NCI-H1417 treated with DMSO at 0.1 percent for 48 hours (cell line): ENCODE measurements at regions not wholly inside any gene's neighbourhood (a gene's known extent, or its start where the extent isn't known, plus 50 kb on each side); places are given as distances from the start of the nearest gene placed in this dataset.
"Not testable (repeated sequence)": the region's sequence is repeated elsewhere in the genome, so short reads cannot be mapped to it uniquely, and the experiment has no call there.

Experiments used
- DNase-seq: peaks from one replicate; lab custom pipeline; 2025; lab: John Stamatoyannopoulos, UW

DNA sequence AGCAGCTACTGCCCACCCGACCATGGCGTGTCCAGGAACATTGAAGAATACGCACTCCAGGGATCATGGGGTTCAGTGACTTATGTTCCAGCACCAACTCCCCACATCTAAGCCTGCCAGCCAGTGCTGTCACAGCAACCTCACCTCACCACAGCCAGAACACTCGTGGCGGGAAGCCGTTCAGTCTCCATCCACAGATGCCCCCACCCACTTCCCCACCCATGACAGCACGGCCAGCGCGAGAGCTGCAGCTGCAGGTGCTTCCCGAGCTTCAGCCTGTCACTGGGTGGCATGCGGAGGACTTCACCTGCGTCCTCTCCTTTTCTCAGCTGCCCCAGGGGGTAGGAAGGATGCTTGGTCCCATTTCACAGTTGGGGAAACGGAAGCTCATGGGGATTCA, 50.3 kb downstream of the RBFOX3 start:
- DNase-seq, result no peak

DNA sequence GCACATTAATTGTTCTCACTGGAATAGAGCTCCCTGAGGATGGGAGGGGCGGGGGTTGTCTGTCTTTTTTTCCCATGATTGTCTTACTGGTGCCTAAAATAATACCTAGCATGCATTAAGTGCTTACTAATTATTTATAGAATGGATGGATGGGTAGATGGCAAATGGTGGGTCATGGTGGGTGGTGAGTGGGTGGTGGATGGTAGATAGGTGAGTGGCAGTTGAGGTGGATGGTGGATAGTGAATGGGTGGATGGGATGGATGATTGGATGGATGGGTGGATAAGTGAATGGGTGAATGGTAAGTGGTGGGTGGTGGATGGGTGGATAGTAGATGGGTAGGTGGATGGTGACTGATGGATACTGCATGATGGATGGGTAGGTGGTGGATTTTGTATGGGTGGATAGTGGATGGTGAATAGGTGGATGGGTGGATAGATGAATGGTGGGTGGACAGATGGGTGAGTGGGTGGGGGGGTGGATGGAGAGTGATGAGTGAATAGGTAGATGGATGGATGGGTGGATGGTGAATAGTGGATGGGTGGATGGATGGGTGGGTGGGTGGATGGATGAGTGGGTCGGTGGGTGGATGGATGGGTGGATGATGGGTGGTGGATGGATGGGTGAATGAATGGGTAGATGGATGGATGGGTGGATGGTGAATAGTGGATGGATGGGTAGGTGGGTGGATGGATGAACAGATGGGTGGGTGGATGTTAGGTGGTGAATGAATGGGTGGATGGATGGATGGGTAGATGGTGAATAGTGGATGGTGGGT, 51.6 kb downstream of the RBFOX3 start:
- no peak for DNase-seq

- DNase-seq, result no peak
Observed at GRCh38 chr17:79558091-79558900, 52.6 kb downstream of the RBFOX3 start.

- no peak for DNase-seq
Observed at GRCh38 chr17:79557276-79558090, 53.4 kb downstream of the RBFOX3 start.

GRCh38 chr17:79556271-79556670, 54.6 kb downstream of the RBFOX3 start:
- no peak for DNase-seq

GRCh38 chr17:79555543-79555942, 55.3 kb downstream of the RBFOX3 start:
- DNase-seq, result no peak

- DNase-seq, result not testable (repeated sequence)
Observed at GRCh38 chr17:79554346-79554745, 56.5 kb downstream of the RBFOX3 start.

- no peak for DNase-seq
Observed at GRCh38 chr17:79552824-79553223, 58.0 kb downstream of the RBFOX3 start.

- no peak for DNase-seq
Observed at GRCh38 chr17:79552405-79552804, 58.4 kb downstream of the RBFOX3 start.

- no peak for DNase-seq
Observed at GRCh38 chr17:79549141-79549915, 61.5 kb downstream of the RBFOX3 start.

DNA sequence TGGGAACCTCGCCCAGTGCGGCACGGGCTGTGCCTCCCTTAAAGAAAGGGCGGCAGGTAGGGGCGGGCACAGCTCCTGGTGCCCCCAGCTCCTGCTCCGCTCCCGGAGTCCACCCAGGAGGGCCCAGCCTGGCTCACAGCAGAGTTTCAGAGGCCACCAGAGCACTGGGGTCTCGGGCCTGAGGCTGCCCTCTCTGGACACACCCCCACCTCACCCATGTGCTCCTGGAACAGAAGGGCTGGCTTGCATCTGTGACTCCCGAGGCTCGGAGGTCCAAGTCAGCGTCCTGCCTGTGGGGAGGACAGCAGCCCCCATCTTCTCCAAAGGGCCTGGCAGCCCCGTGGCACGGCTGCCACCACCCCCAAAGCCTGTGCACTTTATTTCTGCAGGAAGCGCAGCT, 62.7 kb downstream of the RBFOX3 start:
- no peak for DNase-seq

- no peak for DNase-seq
Observed at GRCh38 chr17:79547586-79547985, 63.3 kb downstream of the RBFOX3 start.

GRCh38 chr17:79547171-79547570, 63.7 kb downstream of the RBFOX3 start:
- DNase-seq, result not testable (repeated sequence)

- no peak for DNase-seq
Observed at GRCh38 chr17:79546386-79546785, 64.5 kb downstream of the RBFOX3 start.

- DNase-seq, result no peak
Observed at GRCh38 chr17:79545251-79546005, 65.4 kb downstream of the RBFOX3 start.

DNA sequence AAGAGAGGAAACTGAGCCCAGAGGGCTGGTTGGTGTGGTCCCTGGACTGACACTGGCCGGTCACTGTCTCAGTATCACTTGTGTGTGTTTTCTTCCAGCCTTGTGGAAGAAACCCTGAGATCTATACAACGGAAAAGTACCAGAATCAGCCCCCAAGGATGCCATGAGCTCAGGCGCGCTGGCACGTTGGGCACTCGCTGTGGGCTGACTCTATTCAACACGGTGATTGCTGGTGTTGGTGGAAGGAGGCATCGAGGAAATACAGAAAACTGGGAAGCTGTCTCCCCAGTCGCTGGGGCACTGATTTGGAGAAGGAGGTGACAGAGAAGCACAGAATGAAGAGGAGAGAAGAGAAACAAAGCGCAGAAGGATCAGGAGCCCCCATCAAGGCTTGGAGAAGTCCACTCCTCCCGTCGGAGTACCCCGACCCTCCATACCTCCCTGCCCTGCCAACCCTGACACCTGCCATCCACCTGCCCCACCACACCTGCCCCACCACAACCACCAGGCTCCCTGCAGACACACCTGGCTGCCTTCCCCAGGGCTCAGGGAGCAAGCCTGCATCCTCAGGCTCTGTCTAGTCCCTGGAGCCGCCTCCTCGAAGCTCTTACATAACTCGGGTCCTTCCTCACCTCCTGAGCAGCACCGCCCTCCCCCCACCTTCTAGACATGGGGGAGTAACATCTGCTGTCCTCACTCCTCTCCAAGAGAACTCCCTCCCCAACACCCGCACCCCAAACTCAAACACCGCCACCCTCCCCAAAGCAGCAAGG, 66.5 kb downstream of the RBFOX3 start:
- DNase-seq, result no peak

GRCh38 chr17:79543531-79543930, 67.3 kb downstream of the RBFOX3 start:
- DNase-seq, result no peak

- no peak for DNase-seq
Observed at GRCh38 chr17:79542718-79543117, 68.1 kb downstream of the RBFOX3 start.

GRCh38 chr17:79541056-79541850, 69.6 kb downstream of the RBFOX3 start:
- no peak for DNase-seq
